ENCODE measurements at regions not wholly inside any gene's neighbourhood (a gene's known extent, or its start where the extent isn't known, plus 50 kb on each side); places are given as distances from the start of the nearest gene placed in this dataset.

GRCh38 chr1:193462629-193463320 lies 276.4 kb upstream of the B3GALT2 start:
- Histone ChIP-seq H3K27me3 (no peaks in the 10 kb centered on the region), H3K9me3 (no peaks in the 10 kb centered on the region), H3K4me3 (no peak overlapping the region), H3K36me3 (no peaks in the 10 kb centered on the region), H3K27ac (no peak overlapping the region), H3K4me1 (no peaks in the 10 kb centered on the region)
- TF ChIP-seq CTCF (IDR thresholded peaks at IDR 0.05): no peak
- DNase-seq (no peak), ATAC-seq (no peak)
- intact Hi-C loops (cut with DNase I): no loop called here

- H3K36me3 ChIP-seq: no peaks in the 10 kb centered on the region
- ATAC-seq: no peak
Observed at GRCh38 chr1:193458628-193459027, 272.2 kb upstream of the B3GALT2 start.

GRCh38 chr1:193457676-193458075 lies 271.3 kb upstream of the B3GALT2 start:
- intact Hi-C loops (cut with DNase I): no loop called here
- no peak overlapping the region for H3K27ac ChIP-seq
- ATAC-seq (no peak), DNase-seq (peak in 1 of 4 donors; percentile 10)
- no peaks in the 10 kb centered on the region for H3K27me3 ChIP-seq
- no peaks in the 10 kb centered on the region for H3K9me3 ChIP-seq
- no peak for TF ChIP-seq CTCF (IDR thresholded peaks at IDR 0.05)
- no peaks in the 10 kb centered on the region for H3K4me1 ChIP-seq
- H3K4me3 ChIP-seq: no peak overlapping the region
- H3K36me3 ChIP-seq: no peaks in the 10 kb centered on the region

More at GRCh38 chr1:193458628-193459027, 272.2 kb upstream of the B3GALT2 start:
- no peak overlapping the region for H3K4me3 ChIP-seq
- DNase-seq: no peak
- H3K9me3 ChIP-seq: no peaks in the 10 kb centered on the region
- H3K27ac ChIP-seq: no peak overlapping the region
- intact Hi-C loops (cut with DNase I): no loop called here
- no peak for TF ChIP-seq CTCF (IDR thresholded peaks at IDR 0.05)
- no peaks in the 10 kb centered on the region for H3K27me3 ChIP-seq
- H3K4me1 ChIP-seq: no peaks in the 10 kb centered on the region

- Histone ChIP-seq H3K4me1 (no peaks in the 10 kb centered on the region), H3K27me3 (no peaks in the 10 kb centered on the region), H3K27ac (no peak overlapping the region), H3K9me3 (no peaks in the 10 kb centered on the region), H3K36me3 (no peaks in the 10 kb centered on the region), H3K4me3 (no peak overlapping the region)
- DNase-seq (peak in 2 of 4 donors; percentile 53 to 60), ATAC-seq (no peak)
- TF ChIP-seq CTCF (IDR thresholded peaks at IDR 0.05): no peak
- intact Hi-C loops (cut with DNase I): no loop called here
Observed at GRCh38 chr1:193456811-193457280, 270.4 kb upstream of the B3GALT2 start.

GRCh38 chr1:193451606-193452005 lies 265.2 kb upstream of the B3GALT2 start:
- TF ChIP-seq CTCF (IDR thresholded peaks at IDR 0.05): no peak
- Histone ChIP-seq H3K36me3 (no peaks in the 10 kb centered on the region), H3K27ac (no peak overlapping the region), H3K4me3 (no peak overlapping the region), H3K4me1 (no peaks in the 10 kb centered on the region), H3K9me3 (no peaks in the 10 kb centered on the region), H3K27me3 (no peaks in the 10 kb centered on the region)
- intact Hi-C loops (cut with DNase I): no loop called here
- ATAC-seq (no peak), DNase-seq (no peak)

All from left lung (tissue), 4 donors.